Parathyroid adenoma (tissue), 2 donors: ENCODE measurements at regions not wholly inside any gene's neighbourhood (a gene's known extent, or its start where the extent isn't known, plus 50 kb on each side); places are given as distances from the start of the nearest gene placed in this dataset.

Experiments
- H2AFZ ChIP-seq: fragments of 300-600 bp; sonication (generic); one replicate; pipeline ENCODE4 v1.7.0; 2017; ENCODE audit warnings: antibody characterized with exemption, mild to moderate bottlenecking
- H3K27ac ChIP-seq: fragments of 300-600 bp; sonication (generic); one replicate; pipeline ENCODE4 v1.7.0; 2017
- H3K27me3 ChIP-seq: fragments of 300-600 bp; sonication (generic); one replicate; pipeline ENCODE4 v1.7.0; 2017; ENCODE audit warnings: low read length; ENCODE audit not compliant: control insufficient read depth, insufficient read depth
- H3K36me3 ChIP-seq: fragments of 300-600 bp; sonication (generic); one replicate; pipeline ENCODE4 v1.7.0; 2017; ENCODE audit warnings: low read length; ENCODE audit not compliant: control insufficient read depth, insufficient read depth
- H3K4me1 ChIP-seq: fragments of 300-600 bp; sonication (generic); one replicate; pipeline ENCODE4 v1.7.0; 2017; ENCODE audit warnings: control low read depth
- H3K4me2 ChIP-seq: fragments of 300-600 bp; sonication (generic); one replicate; pipeline ENCODE4 v1.7.0; 2017; ENCODE audit warnings: low read length
- H3K4me3 ChIP-seq: fragments of 300-600 bp; sonication (generic); one replicate; pipeline ENCODE4 v1.7.0; 2017; ENCODE audit warnings: low read depth, low read length
- H3K79me2 ChIP-seq: fragments of 300-600 bp; sonication (generic); one replicate; pipeline ENCODE4 v1.7.0; 2017; ENCODE audit warnings: control low read depth
- H3K9ac ChIP-seq: fragments of 300-600 bp; sonication (generic); one replicate; pipeline ENCODE4 v1.7.0; 2017; ENCODE audit warnings: mild to moderate bottlenecking
- H3K9me3 ChIP-seq: fragments of 300-600 bp; sonication (generic); one replicate; pipeline ENCODE4 v1.7.0; 2017; ENCODE audit warnings: low read length; ENCODE audit not compliant: control insufficient read depth
- TF ChIP-seq, protein P1 (sequence below): fragments of 300-600 bp; sonication (generic); IDR thresholded peaks from one replicate; pipeline ENCODE4 v1.7.0; 2017; ENCODE audit warnings: antibody characterized with exemption, mild to moderate bottlenecking
- donor health status: primary hyperparathyroidism.

DNA sequence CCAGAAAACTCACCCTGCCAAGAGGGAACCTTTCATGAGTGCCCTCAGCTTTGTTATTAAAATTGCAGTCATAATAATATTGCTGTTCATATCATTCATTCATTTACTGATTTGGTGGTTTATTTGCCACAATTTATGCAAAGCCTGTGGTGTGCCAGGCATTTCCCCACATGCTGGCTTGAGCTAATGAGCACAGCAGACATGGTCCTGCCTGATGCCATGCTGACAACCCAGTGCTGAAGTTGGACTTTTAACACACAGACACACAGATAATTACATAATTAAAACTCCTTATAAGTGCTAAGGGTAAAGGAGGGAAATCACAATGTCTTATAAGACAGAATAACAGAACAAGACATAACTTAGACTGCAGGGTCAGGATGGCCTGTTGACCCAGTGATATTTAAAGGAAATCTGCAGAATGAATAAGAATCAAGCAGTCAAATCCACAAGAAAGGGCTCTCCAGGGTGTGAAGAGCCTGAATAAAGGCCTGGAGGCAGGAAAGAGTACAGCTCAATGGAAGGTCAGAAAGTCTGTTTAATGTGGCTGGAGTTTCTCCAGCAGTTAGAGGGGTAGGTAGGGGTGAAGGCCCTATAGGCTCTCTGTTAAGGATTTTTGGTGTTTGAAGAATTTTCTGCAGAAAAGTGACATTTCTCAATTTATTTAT lies 196.9 kb upstream of the CDH11 start:
- Histone ChIP-seq H3K27me3 (no peaks in the 10 kb centered on the region), H3K9me3 (no peaks in the 10 kb centered on the region), H3K4me3 (no peak overlapping the region), H3K36me3 (no peaks in the 10 kb centered on the region), H3K4me2 (no peak overlapping the region), H3K9ac (no peak overlapping the region), H3K79me2 (no peaks in the 10 kb centered on the region), H3K4me1 (no peaks in the 10 kb centered on the region), H3K27ac (no peak overlapping the region), H2AFZ (no peak overlapping the region)
- TF ChIP-seq, protein P1, sequence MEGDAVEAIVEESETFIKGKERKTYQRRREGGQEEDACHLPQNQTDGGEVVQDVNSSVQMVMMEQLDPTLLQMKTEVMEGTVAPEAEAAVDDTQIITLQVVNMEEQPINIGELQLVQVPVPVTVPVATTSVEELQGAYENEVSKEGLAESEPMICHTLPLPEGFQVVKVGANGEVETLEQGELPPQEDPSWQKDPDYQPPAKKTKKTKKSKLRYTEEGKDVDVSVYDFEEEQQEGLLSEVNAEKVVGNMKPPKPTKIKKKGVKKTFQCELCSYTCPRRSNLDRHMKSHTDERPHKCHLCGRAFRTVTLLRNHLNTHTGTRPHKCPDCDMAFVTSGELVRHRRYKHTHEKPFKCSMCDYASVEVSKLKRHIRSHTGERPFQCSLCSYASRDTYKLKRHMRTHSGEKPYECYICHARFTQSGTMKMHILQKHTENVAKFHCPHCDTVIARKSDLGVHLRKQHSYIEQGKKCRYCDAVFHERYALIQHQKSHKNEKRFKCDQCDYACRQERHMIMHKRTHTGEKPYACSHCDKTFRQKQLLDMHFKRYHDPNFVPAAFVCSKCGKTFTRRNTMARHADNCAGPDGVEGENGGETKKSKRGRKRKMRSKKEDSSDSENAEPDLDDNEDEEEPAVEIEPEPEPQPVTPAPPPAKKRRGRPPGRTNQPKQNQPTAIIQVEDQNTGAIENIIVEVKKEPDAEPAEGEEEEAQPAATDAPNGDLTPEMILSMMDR = no peak

DNA sequence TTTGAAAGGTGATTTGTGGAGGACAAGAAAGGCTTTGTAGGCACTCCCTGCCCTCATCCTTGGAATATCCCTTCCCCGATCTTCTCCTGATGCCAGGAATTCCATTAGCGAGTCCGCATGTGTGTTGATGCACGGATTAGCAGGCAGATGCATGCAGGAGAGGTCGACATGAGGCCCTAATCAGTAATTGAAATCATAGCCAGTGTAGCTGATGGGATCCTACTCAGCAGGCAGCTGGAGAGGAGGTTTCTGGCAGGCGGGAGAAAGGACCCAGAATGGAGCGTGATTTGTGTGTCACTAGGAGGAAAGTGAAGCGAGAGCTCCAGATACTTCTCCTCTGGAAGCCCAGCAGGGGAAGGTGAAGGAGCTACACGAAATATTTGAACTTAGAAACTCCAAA lies 196.3 kb upstream of the CDH11 start:
- no peaks in the 10 kb centered on the region for H3K36me3 ChIP-seq
- TF ChIP-seq, protein P1 = no peak
- no peaks in the 10 kb centered on the region for H3K4me1 ChIP-seq
- H3K4me3 ChIP-seq = no peak overlapping the region
- no peak overlapping the region for H3K27ac ChIP-seq
- H2AFZ ChIP-seq = no peak overlapping the region
- no peak overlapping the region for H3K4me2 ChIP-seq
- H3K9ac ChIP-seq = no peak overlapping the region
- H3K27me3 ChIP-seq = no peaks in the 10 kb centered on the region
- no peaks in the 10 kb centered on the region for H3K79me2 ChIP-seq
- H3K9me3 ChIP-seq = no peaks in the 10 kb centered on the region

DNA sequence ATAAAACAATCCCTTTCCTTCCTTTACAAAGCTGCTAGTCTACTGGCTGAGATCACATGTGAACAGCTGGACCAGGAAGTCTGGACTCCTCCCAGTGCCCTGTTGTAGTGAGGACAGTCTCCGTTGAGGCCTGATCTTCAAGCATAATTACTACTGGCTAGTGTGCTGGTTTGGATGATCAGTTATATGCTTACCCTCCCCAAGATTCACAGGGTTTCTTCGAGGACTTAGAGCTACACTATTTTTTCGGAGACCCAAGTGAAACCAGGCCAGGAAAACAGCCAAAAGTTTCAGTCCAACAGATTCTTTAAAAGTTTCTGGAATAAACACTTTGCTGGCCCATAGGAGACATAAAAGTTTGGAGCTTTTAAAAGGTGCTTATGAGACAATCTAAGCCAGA lies 194.9 kb upstream of the CDH11 start:
- Histone ChIP-seq H2AFZ (no peak overlapping the region), H3K4me2 (no peak overlapping the region), H3K4me1 (no peaks in the 10 kb centered on the region), H3K9me3 (no peaks in the 10 kb centered on the region), H3K9ac (no peak overlapping the region), H3K27me3 (no peaks in the 10 kb centered on the region), H3K36me3 (no peaks in the 10 kb centered on the region), H3K79me2 (no peaks in the 10 kb centered on the region), H3K27ac (no peak overlapping the region), H3K4me3 (no peak overlapping the region)
- TF ChIP-seq, protein P1 = no peak

DNA sequence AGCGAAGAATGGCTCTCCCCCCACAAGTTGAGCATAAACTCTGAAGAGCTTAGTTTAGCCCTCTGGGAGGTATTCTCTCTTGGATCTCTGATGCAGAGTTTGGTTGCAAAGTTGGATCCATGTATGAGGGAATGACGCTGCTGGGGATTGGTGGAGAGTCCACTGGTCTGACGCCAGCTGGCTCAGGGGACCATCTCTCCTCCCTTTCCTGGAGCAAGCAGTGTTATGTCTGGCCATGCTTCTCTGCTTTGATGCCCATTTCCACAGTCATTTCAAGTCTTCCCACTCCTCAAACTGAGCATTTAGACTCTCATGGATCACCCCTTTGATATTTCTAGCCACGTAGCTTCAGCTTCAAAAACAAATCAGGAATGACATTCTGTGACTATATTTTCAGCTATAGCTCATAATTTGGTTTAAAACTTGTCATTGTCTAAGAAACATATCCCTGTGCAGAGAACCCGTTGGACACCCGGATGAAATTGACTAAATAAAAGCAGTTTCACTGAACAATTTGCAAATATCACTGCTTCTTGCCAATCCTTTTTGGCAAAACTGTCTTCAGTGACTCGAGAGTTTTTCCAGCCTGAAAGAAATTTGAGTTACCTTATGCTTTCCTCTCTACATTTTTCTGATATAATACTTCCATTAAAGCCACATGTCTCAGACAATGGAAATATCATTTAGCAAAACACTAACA lies 193.4 kb upstream of the CDH11 start:
- H3K9me3 ChIP-seq = no peaks in the 10 kb centered on the region
- no peak overlapping the region for H3K27ac ChIP-seq
- no peak overlapping the region for H3K4me2 ChIP-seq
- H3K9ac ChIP-seq = no peak overlapping the region
- no peak overlapping the region for H3K4me3 ChIP-seq
- no peaks in the 10 kb centered on the region for H3K79me2 ChIP-seq
- H3K27me3 ChIP-seq = no peaks in the 10 kb centered on the region
- H3K36me3 ChIP-seq = no peaks in the 10 kb centered on the region
- H3K4me1 ChIP-seq = no peaks in the 10 kb centered on the region
- H2AFZ ChIP-seq = no peak overlapping the region
- TF ChIP-seq, protein P1 = no peak

DNA sequence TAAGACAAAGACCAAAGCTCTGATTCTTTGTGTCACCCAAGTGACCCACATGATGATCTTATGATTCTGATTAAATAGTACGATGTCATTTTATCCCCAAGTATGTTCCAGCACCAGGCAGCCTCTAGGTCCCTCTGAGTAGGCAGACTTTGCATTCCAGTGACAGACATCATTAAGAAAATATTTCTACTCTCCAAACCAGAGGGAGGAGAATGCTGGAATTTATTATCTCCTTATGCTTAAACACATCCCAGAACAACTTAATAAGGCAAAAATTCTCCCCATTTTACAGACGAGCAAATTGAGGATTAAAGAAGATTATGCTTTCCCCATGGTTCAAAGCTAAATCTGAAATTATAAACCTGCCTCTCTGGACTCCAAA lies 192.8 kb upstream of the CDH11 start:
- Histone ChIP-seq H3K4me2 (no peak overlapping the region), H3K9ac (no peak overlapping the region), H2AFZ (no peak overlapping the region), H3K36me3 (no peaks in the 10 kb centered on the region), H3K27me3 (no peaks in the 10 kb centered on the region), H3K79me2 (no peaks in the 10 kb centered on the region), H3K4me1 (peaks cover 2% of the 10 kb centered on the region), H3K27ac (no peak overlapping the region), H3K9me3 (no peaks in the 10 kb centered on the region), H3K4me3 (no peak overlapping the region)
- TF ChIP-seq, protein P1 = no peak
